ENCODE measurements at regions not wholly inside any gene's neighbourhood (a gene's known extent, or its start where the extent isn't known, plus 50 kb on each side); places are given as distances from the start of the nearest gene placed in this dataset.

- DNase-seq, result no peak
- no peak for TF ChIP-seq CTCF (IDR thresholded peaks at IDR 0.05)
- H3K27ac ChIP-seq, result no peak overlapping the region
- intact Hi-C loops (cut with DNase I), result no loop called here
- H3K36me3 ChIP-seq, result no peaks in the 10 kb centered on the region
- no peaks in the 10 kb centered on the region for H3K4me1 ChIP-seq
- H3K4me3 ChIP-seq, result no peak overlapping the region
- no peak overlapping the region for H3K9ac ChIP-seq (ENCODE audit: low read depth in 2 of 2, low read length in 2 of 2)
- no peaks in the 10 kb centered on the region for H3K9me3 ChIP-seq
- H3K27me3 ChIP-seq, result no peaks in the 10 kb centered on the region
Observed at GRCh38 chr16:76800196-76800595, 390.8 kb upstream of the MON1B start.

- Histone ChIP-seq H3K9ac (ENCODE audit: low read depth in 2 of 2, low read length in 2 of 2) (no peak overlapping the region), H3K27me3 (no peaks in the 10 kb centered on the region), H3K36me3 (no peaks in the 10 kb centered on the region), H3K27ac (no peak overlapping the region), H3K4me1 (no peaks in the 10 kb centered on the region), H3K9me3 (no peaks in the 10 kb centered on the region), H3K4me3 (no peak overlapping the region)
- no peak for TF ChIP-seq CTCF (IDR thresholded peaks at IDR 0.05)
- intact Hi-C loops (cut with DNase I), result no loop called here
- no peak for DNase-seq
Observed at GRCh38 chr16:76801357-76801756, 389.6 kb upstream of the MON1B start.

GRCh38 chr16:76816475-76816874, 374.5 kb upstream of the MON1B start:
- no peak for DNase-seq
- intact Hi-C loops (cut with DNase I), result no loop called here
- Histone ChIP-seq H3K27me3 (no peaks in the 10 kb centered on the region), H3K4me1 (no peaks in the 10 kb centered on the region), H3K9me3 (no peaks in the 10 kb centered on the region), H3K36me3 (no peaks in the 10 kb centered on the region), H3K27ac (no peak overlapping the region), H3K4me3 (no peak overlapping the region), H3K9ac (ENCODE audit: low read depth in 2 of 2, low read length in 2 of 2) (no peak overlapping the region)
- no peak for TF ChIP-seq CTCF (IDR thresholded peaks at IDR 0.05)

GRCh38 chr16:76818606-76819181, 372.3 kb upstream of the MON1B start:
- no peak overlapping the region for H3K4me3 ChIP-seq
- intact Hi-C loops (cut with DNase I), result no loop called here
- no peaks in the 10 kb centered on the region for H3K27me3 ChIP-seq
- no peak overlapping the region for H3K9ac ChIP-seq (ENCODE audit: low read depth in 2 of 2, low read length in 2 of 2)
- no peak for DNase-seq
- H3K36me3 ChIP-seq, result no peaks in the 10 kb centered on the region
- TF ChIP-seq CTCF (IDR thresholded peaks at IDR 0.05), result no peak
- no peaks in the 10 kb centered on the region for H3K9me3 ChIP-seq
- H3K4me1 ChIP-seq, result no peaks in the 10 kb centered on the region
- H3K27ac ChIP-seq, result no peak overlapping the region

- DNase-seq, result no peak
- H3K9me3 ChIP-seq, result no peaks in the 10 kb centered on the region
- no peak overlapping the region for H3K4me3 ChIP-seq
- no peaks in the 10 kb centered on the region for H3K36me3 ChIP-seq
- H3K27me3 ChIP-seq, result no peaks in the 10 kb centered on the region
- H3K9ac ChIP-seq (ENCODE audit: low read depth in 2 of 2, low read length in 2 of 2), result no peak overlapping the region
- intact Hi-C loops (cut with DNase I), result no loop called here
- H3K4me1 ChIP-seq, result no peaks in the 10 kb centered on the region
- no peak overlapping the region for H3K27ac ChIP-seq
- no peak for TF ChIP-seq CTCF (IDR thresholded peaks at IDR 0.05)
Observed at GRCh38 chr16:76819226-76819916, 371.6 kb upstream of the MON1B start.

Measured in colonic mucosa (tissue), 4 donors.